GM19395 (cell line): ENCODE measurements at regions not wholly inside any gene's neighbourhood (a gene's known extent, or its start where the extent isn't known, plus 50 kb on each side); places are given as distances from the start of the nearest gene placed in this dataset.
A peak's percentile ranks its signal among the peaks of the same experiment; 100 is the strongest.
"Not testable (repeated sequence)": the region's sequence is repeated elsewhere in the genome, so short reads cannot be mapped to it uniquely, and the experiment has no call there.

ENCODE experiments used
- ATAC-seq: cut with Tn5 transposase; IDR thresholded peaks from one replicate; pipeline ENCODE4 v1.9.1; 2021; ENCODE audit warnings: mild to moderate bottlenecking, moderate library complexity; ENCODE audit not compliant: unreplicated experiment

GRCh38 chr1:79539001-79539400 is 532.5 kb upstream of the ADGRL4 start:
- no peak for ATAC-seq

DNA sequence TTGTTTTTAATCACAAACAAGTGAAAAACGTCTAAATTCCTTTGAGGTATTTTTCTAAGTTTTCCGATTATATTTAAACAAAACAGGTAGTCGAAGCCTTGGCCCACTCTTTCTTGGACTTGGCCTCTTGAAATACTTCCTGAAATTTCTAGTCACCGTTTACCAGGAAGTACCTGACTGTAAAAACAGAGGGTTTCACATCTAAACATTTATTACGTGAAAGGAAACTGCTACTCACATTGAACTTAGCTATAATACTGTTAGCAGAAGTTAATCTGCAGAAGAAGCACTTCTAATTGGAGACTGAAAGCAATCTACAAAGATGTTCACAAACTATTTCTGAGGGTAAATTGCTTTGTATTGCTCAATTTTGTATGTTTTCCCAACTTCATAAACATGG is 526.0 kb upstream of the ADGRL4 start:
- ATAC-seq: no peak

DNA sequence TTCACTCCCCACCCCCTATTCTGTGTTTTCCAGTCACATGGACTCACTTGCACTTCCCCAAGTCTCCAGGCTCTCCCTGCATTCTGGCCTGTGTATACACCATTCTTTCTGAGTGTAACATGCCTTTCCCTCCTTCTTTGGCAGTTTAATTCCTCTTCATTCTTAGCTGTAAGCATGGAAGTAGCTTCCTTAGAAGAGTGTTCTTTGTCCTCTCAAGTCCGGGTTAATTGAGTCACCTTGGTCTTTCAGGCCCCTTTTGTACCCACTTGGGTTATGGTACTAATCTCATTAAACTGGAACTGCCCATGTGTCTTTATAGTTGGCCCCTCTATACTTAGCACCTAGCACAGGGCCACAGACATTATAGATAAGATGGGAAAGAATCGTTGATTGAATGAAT is 525.3 kb upstream of the ADGRL4 start:
- no peak for ATAC-seq

GRCh38 chr1:79530476-79530875 is 523.9 kb upstream of the ADGRL4 start:
- ATAC-seq: no peak

GRCh38 chr1:79530055-79530454 is 523.5 kb upstream of the ADGRL4 start:
- no peak for ATAC-seq

- ATAC-seq: no peak
These were observed 517.6 kb upstream of the ADGRL4 start for GRCh38 chr1:79524126-79524525.

- ATAC-seq: peak; percentile 76
These were observed 512.7 kb upstream of the ADGRL4 start for GRCh38 chr1:79519084-79519760.

GRCh38 chr1:79517470-79518224 is 511.1 kb upstream of the ADGRL4 start:
- ATAC-seq: no peak

GRCh38 chr1:79507770-79508169 is 501.2 kb upstream of the ADGRL4 start:
- no peak for ATAC-seq

- ATAC-seq: no peak
These were observed 494.6 kb upstream of the ADGRL4 start for GRCh38 chr1:79501153-79501552.

GRCh38 chr1:79499541-79499940 is 493.0 kb upstream of the ADGRL4 start:
- ATAC-seq: no peak

- peak; percentile 83 for ATAC-seq
These were observed 490.8 kb upstream of the ADGRL4 start for GRCh38 chr1:79497193-79497773.

GRCh38 chr1:79496129-79496528 is 489.6 kb upstream of the ADGRL4 start:
- ATAC-seq: no peak

DNA sequence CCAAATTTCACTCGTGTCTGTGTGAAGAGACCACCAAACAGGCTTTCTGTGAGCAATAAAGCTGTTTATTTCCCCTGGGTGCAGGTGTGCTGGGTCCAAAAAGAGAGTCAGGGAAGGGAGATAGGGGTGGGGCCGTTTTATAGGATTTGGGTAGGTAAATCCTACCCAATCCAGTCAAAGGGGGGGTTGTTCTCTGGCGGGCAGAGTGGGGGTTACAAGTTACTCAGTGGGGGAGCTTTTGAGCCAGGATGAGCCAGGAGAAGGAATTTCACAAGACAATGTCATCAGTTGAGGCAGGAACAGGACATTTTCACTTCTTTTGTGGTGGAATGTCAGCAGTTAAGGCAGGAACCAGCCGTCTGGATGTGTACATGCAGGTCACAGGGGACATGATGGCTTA is 487.2 kb upstream of the ADGRL4 start:
- ATAC-seq: not testable (repeated sequence)

DNA sequence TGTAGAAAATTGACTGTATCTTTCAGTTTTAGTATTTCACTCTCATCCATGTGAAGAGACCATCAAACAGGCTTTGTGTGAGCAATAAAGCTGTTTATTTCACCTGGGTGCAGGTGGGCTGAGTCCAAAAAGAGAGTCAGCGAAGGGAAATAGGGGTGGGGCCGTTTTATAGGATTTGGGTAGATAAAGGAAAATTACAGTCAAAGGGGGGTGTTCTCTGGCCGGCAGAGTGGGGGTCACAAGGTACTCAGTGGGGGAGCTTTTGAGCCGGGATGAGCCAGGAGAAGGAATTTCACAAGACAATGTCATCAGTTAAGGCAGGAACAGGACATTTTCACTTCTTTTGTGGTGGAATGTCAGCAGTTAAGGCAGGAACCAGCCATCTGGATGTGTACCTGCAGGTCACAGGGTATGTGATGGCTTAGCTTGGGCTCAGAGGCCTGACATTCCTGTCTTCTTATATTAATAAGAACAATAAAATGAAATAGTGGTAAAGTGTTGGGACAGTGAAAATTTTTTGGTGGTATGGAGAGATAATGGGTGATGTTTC is 482.1 kb upstream of the ADGRL4 start:
- not testable (repeated sequence) for ATAC-seq

- no peak for ATAC-seq
These were observed 472.3 kb upstream of the ADGRL4 start for GRCh38 chr1:79478728-79479373.

DNA sequence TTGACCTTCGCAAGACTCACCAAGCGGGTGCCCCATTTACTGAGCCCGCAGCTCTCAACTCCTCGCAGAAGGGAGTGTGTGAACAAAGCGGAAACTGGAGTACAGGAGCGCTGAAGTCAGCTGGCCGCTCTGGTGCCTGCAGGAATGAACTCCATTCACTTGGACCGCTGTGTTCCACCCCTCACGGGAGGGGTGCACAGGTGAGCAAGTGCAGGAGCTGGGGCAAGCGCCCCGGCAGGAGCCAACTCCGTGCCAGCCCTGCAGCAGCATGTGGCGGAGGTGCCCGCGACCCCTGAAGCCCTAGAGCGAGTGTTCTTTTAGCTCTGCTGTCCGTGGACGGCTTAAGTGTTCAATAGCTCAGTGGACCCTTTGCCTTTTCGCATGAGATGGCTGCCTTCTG is 471.6 kb upstream of the ADGRL4 start:
- no peak for ATAC-seq

- peak; percentile 84 for ATAC-seq
These were observed 465.6 kb upstream of the ADGRL4 start for GRCh38 chr1:79472067-79472656.

DNA sequence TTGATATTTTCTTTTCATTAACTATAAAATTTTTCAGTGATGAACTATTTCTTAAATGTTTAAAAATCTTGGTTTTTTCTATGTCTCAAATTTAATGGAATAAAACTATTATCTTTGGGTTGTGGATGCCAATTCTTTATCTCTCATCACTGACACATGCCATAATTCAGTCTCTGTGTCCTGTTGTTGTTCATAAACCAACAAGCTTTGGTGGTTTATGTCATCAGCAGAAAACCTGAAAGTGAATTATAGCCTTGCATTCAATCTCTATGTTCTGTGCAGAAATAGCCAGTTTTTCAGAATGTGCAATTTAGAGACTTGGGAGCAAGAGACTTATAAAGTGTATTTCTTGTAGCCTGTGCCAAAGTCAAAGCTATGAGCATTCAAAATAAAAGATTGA is 462.6 kb upstream of the ADGRL4 start:
- no peak for ATAC-seq

DNA sequence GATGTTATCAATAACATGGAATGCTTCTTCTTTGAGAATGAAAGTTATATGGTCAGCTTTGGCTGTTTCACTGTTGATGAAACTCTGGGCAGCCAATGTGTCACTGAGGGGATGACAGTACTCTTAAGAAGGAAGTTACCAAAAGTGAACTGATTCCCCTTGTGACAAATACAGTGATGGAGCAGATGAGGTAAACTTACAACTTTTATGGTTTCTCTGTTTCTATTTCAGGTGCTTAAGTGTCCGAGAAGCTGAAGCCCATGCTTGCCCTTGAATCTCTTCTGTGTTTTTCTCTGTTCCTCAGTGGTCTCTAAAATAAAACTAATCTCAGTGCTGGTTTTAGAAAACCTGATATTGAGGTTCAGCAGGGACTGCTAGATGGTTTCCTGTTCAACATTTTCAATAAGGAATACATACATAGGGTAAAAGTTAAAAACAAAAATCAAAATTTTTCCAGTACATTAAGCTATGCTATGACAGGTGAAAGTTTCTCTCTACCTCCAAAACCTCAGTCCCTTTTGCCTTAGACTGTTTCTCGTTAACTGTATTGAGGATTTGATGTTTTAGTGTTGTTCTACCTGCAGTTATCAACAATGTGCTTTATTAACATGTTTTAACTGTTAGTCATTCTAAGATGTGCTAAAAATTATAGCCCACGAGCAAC is 454.4 kb upstream of the ADGRL4 start:
- ATAC-seq: peak; percentile 98
